ENCODE measurements at regions not wholly inside any gene's neighbourhood (a gene's known extent, or its start where the extent isn't known, plus 50 kb on each side); places are given as distances from the start of the nearest gene placed in this dataset.

DNA sequence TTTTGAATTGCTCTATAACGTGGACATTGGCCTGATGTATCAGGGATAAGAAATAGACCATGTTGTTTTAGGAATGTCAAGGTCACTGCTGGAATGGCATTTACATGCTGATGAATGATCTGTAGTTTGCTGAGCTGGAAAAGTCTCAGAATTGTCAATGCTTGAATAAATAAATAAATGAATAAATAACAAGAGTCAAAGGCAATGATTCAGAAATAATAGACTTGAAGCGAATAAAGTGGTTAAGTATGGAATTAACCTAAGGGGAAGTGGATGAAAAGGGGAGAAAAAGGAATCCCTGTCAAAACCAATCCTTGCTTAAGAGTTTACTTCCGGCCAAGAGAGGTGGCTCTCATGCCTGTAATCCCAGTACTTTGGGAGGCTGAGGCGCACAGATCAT is 1620.0 kb downstream of the SUCLG1 start:
- no peak overlapping the region for H3K9ac ChIP-seq (ENCODE audit: low read depth, low read length)

GRCh38 chr2:82837588-82838304 is 1621.3 kb downstream of the SUCLG1 start:
- Histone ChIP-seq H3K9ac (ENCODE audit: low read depth, low read length) (no peak overlapping the region), H3K36me3 (ENCODE audit: control insufficient read depth, insufficient read depth, low read length) (no peaks in the 10 kb centered on the region), H3K4me1 (ENCODE audit: control insufficient read depth, insufficient read depth, low read length) (no peaks in the 10 kb centered on the region), H3K4me3 (ENCODE audit: low read depth, low read length) (no peak overlapping the region), H3K9me3 (ENCODE audit: control insufficient read depth, insufficient read depth, low read length) (no peaks in the 10 kb centered on the region), H3K27me3 (ENCODE audit: control insufficient read depth, insufficient read depth, low read length) (no peaks in the 10 kb centered on the region)

More for the DNA sequence above, 1620.0 kb downstream of the SUCLG1 start:
- Histone ChIP-seq H3K4me3 (ENCODE audit: low read depth, low read length) (no peak overlapping the region), H3K36me3 (ENCODE audit: control insufficient read depth, insufficient read depth, low read length) (no peaks in the 10 kb centered on the region), H3K9me3 (ENCODE audit: control insufficient read depth, insufficient read depth, low read length) (no peaks in the 10 kb centered on the region), H3K4me1 (ENCODE audit: control insufficient read depth, insufficient read depth, low read length) (no peaks in the 10 kb centered on the region), H3K27me3 (ENCODE audit: control insufficient read depth, insufficient read depth, low read length) (no peaks in the 10 kb centered on the region)

- no peak overlapping the region for H3K4me3 ChIP-seq (ENCODE audit: low read depth, low read length)
- no peaks in the 10 kb centered on the region for H3K9me3 ChIP-seq (ENCODE audit: control insufficient read depth, insufficient read depth, low read length)
- H3K9ac ChIP-seq (ENCODE audit: low read depth, low read length) = no peak overlapping the region
- H3K27me3 ChIP-seq (ENCODE audit: control insufficient read depth, insufficient read depth, low read length) = no peaks in the 10 kb centered on the region
- H3K36me3 ChIP-seq (ENCODE audit: control insufficient read depth, insufficient read depth, low read length) = no peaks in the 10 kb centered on the region
- no peaks in the 10 kb centered on the region for H3K4me1 ChIP-seq (ENCODE audit: control insufficient read depth, insufficient read depth, low read length)
Measured at GRCh38 chr2:82834893-82835292, 1624.2 kb downstream of the SUCLG1 start.

DNA sequence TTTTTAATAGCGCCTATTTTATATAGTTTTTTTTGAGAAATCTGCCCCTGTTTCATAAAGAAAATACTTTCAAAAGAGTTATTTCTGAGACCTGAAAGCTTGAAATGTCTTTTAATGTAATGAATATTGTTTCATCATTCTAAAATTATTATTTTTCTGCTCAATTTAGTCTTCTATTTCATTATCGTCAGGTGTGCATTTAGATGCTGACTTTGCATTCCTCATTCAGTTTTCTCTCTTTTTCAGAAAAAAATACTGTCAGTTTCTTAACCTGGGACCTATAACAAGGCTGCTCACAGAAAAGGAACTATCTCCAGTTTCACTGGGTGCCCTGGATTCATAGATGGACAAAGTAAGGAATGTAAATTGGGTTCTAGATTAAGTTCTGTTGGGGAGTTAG is 1631.7 kb downstream of the SUCLG1 start:
- H3K4me3 ChIP-seq (ENCODE audit: low read depth, low read length) = no peak overlapping the region
- no peaks in the 10 kb centered on the region for H3K27me3 ChIP-seq (ENCODE audit: control insufficient read depth, insufficient read depth, low read length)
- H3K9ac ChIP-seq (ENCODE audit: low read depth, low read length) = no peak overlapping the region
- no peaks in the 10 kb centered on the region for H3K36me3 ChIP-seq (ENCODE audit: control insufficient read depth, insufficient read depth, low read length)
- H3K9me3 ChIP-seq (ENCODE audit: control insufficient read depth, insufficient read depth, low read length) = no peaks in the 10 kb centered on the region
- H3K4me1 ChIP-seq (ENCODE audit: control insufficient read depth, insufficient read depth, low read length) = no peaks in the 10 kb centered on the region

- Histone ChIP-seq H3K9me3 (ENCODE audit: control insufficient read depth, insufficient read depth, low read length) (no peaks in the 10 kb centered on the region), H3K9ac (ENCODE audit: low read depth, low read length) (no peak overlapping the region), H3K4me1 (ENCODE audit: control insufficient read depth, insufficient read depth, low read length) (no peaks in the 10 kb centered on the region), H3K36me3 (ENCODE audit: control insufficient read depth, insufficient read depth, low read length) (no peaks in the 10 kb centered on the region), H3K4me3 (ENCODE audit: low read depth, low read length) (no peak overlapping the region), H3K27me3 (ENCODE audit: control insufficient read depth, insufficient read depth, low read length) (no peaks in the 10 kb centered on the region)
Measured at GRCh38 chr2:82826437-82826836, 1632.6 kb downstream of the SUCLG1 start.

GRCh38 chr2:82825410-82826090 is 1633.5 kb downstream of the SUCLG1 start:
- H3K36me3 ChIP-seq (ENCODE audit: control insufficient read depth, insufficient read depth, low read length) = no peaks in the 10 kb centered on the region

DNA sequence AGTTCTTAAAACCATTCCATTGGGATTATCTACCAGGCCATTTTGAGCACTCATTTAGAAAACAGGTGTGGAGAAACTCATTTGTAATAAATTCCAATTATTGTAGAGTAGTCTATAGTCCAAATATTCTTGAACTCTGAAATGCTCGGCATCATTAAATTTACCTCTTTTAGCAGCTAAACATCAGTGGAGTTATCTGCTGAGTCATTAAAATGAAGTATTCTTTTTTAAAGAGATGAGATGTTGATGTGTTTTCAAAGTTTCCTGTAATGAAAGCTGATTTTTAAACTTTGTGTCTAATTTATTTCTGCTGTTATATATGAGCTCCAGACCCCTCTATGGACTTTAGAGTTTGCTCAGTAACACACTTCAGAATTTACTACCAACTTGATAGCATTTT is 1635.2 kb downstream of the SUCLG1 start:
- H3K4me1 ChIP-seq (ENCODE audit: control insufficient read depth, insufficient read depth, low read length) = no peaks in the 10 kb centered on the region
- no peak overlapping the region for H3K4me3 ChIP-seq (ENCODE audit: low read depth, low read length)
- no peak overlapping the region for H3K9ac ChIP-seq (ENCODE audit: low read depth, low read length)

More at GRCh38 chr2:82825410-82826090, 1633.5 kb downstream of the SUCLG1 start:
- H3K9ac ChIP-seq (ENCODE audit: low read depth, low read length) = no peak overlapping the region
- no peak overlapping the region for H3K4me3 ChIP-seq (ENCODE audit: low read depth, low read length)
- no peaks in the 10 kb centered on the region for H3K27me3 ChIP-seq (ENCODE audit: control insufficient read depth, insufficient read depth, low read length)
- no peaks in the 10 kb centered on the region for H3K9me3 ChIP-seq (ENCODE audit: control insufficient read depth, insufficient read depth, low read length)
- no peaks in the 10 kb centered on the region for H3K4me1 ChIP-seq (ENCODE audit: control insufficient read depth, insufficient read depth, low read length)

GRCh38 chr2:82819951-82820350 is 1639.1 kb downstream of the SUCLG1 start:
- H3K9me3 ChIP-seq (ENCODE audit: control insufficient read depth, insufficient read depth, low read length) = no peaks in the 10 kb centered on the region
- H3K4me1 ChIP-seq (ENCODE audit: control insufficient read depth, insufficient read depth, low read length) = no peaks in the 10 kb centered on the region
- no peaks in the 10 kb centered on the region for H3K36me3 ChIP-seq (ENCODE audit: control insufficient read depth, insufficient read depth, low read length)
- H3K27me3 ChIP-seq (ENCODE audit: control insufficient read depth, insufficient read depth, low read length) = no peaks in the 10 kb centered on the region
- no peak overlapping the region for H3K4me3 ChIP-seq (ENCODE audit: low read depth, low read length)
- no peak overlapping the region for H3K9ac ChIP-seq (ENCODE audit: low read depth, low read length)

More for the DNA sequence above, 1635.2 kb downstream of the SUCLG1 start:
- no peaks in the 10 kb centered on the region for H3K27me3 ChIP-seq (ENCODE audit: control insufficient read depth, insufficient read depth, low read length)
- H3K9me3 ChIP-seq (ENCODE audit: control insufficient read depth, insufficient read depth, low read length) = no peaks in the 10 kb centered on the region
- H3K36me3 ChIP-seq (ENCODE audit: control insufficient read depth, insufficient read depth, low read length) = no peaks in the 10 kb centered on the region

DNA sequence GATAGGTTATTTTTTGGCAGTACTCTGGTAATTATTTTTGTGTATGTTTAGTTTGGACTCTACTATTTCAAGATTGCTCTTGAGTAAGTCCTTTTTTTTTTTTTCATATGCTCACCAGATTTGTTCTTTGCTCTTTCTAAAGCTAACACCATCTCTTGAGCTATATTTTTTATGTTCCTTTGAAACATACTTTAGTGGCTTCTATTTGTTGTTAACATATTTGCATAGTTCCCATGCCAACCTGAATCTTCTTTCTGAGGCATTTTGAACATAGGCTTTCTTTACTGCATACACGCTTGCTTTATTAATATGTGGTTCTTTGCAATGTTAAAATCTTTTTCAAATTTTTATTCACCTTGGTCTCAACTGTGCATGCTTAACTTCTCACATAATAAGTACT is 1644.9 kb downstream of the SUCLG1 start:
- Histone ChIP-seq H3K4me1 (ENCODE audit: control insufficient read depth, insufficient read depth, low read length) (no peaks in the 10 kb centered on the region), H3K36me3 (ENCODE audit: control insufficient read depth, insufficient read depth, low read length) (no peaks in the 10 kb centered on the region), H3K4me3 (ENCODE audit: low read depth, low read length) (no peak overlapping the region), H3K9me3 (ENCODE audit: control insufficient read depth, insufficient read depth, low read length) (no peaks in the 10 kb centered on the region), H3K9ac (ENCODE audit: low read depth, low read length) (no peak overlapping the region), H3K27me3 (ENCODE audit: control insufficient read depth, insufficient read depth, low read length) (no peaks in the 10 kb centered on the region)

GRCh38 chr2:82811946-82812345 is 1647.1 kb downstream of the SUCLG1 start:
- Histone ChIP-seq H3K27me3 (ENCODE audit: control insufficient read depth, insufficient read depth, low read length) (no peaks in the 10 kb centered on the region), H3K4me1 (ENCODE audit: control insufficient read depth, insufficient read depth, low read length) (no peaks in the 10 kb centered on the region), H3K4me3 (ENCODE audit: low read depth, low read length) (no peak overlapping the region), H3K36me3 (ENCODE audit: control insufficient read depth, insufficient read depth, low read length) (no peaks in the 10 kb centered on the region), H3K9ac (ENCODE audit: low read depth, low read length) (no peak overlapping the region), H3K9me3 (ENCODE audit: control insufficient read depth, insufficient read depth, low read length) (no peaks in the 10 kb centered on the region)

- H3K9ac ChIP-seq (ENCODE audit: low read depth, low read length) = no peak overlapping the region
- no peaks in the 10 kb centered on the region for H3K27me3 ChIP-seq (ENCODE audit: control insufficient read depth, insufficient read depth, low read length)
- no peak overlapping the region for H3K4me3 ChIP-seq (ENCODE audit: low read depth, low read length)
- H3K36me3 ChIP-seq (ENCODE audit: control insufficient read depth, insufficient read depth, low read length) = no peaks in the 10 kb centered on the region
- no peaks in the 10 kb centered on the region for H3K9me3 ChIP-seq (ENCODE audit: control insufficient read depth, insufficient read depth, low read length)
- H3K4me1 ChIP-seq (ENCODE audit: control insufficient read depth, insufficient read depth, low read length) = no peaks in the 10 kb centered on the region
Measured at GRCh38 chr2:82803307-82803706, 1655.8 kb downstream of the SUCLG1 start.

DNA sequence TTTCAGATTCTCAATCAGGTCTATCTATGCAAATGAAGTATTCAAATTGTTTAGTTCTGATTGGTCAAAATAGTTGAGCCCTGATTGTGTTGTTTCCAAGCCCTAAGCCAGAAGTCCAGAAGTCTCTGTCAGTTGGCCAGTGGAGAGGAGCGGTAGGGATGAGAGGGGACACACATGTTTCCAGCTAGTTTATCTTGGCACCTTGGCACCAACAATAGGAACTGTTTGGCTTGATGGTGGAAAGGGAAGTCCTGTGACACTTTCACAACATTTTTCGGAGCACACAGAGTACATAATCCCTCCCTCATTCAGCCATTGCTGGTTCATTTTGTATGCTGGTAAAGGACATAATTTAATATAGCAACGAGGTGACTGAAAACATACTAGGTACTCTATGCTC is 1661.6 kb downstream of the SUCLG1 start:
- Histone ChIP-seq H3K9me3 (ENCODE audit: control insufficient read depth, insufficient read depth, low read length) (no peaks in the 10 kb centered on the region), H3K36me3 (ENCODE audit: control insufficient read depth, insufficient read depth, low read length) (no peaks in the 10 kb centered on the region), H3K9ac (ENCODE audit: low read depth, low read length) (no peak overlapping the region), H3K4me1 (ENCODE audit: control insufficient read depth, insufficient read depth, low read length) (no peaks in the 10 kb centered on the region), H3K4me3 (ENCODE audit: low read depth, low read length) (no peak overlapping the region), H3K27me3 (ENCODE audit: control insufficient read depth, insufficient read depth, low read length) (no peaks in the 10 kb centered on the region)
